Neural progenitor cell (in vitro differentiated cells): ENCODE measurements at regions not wholly inside any gene's neighbourhood (a gene's known extent, or its start where the extent isn't known, plus 50 kb on each side); places are given as distances from the start of the nearest gene placed in this dataset.

ENCODE experiments used
- EZH2 ChIP-seq: fragments of 200-600 bp; sonication (generic); IDR thresholded peaks from 2 replicates; pipeline ENCODE4 v1.6.1; 2017; ENCODE audit warnings: antibody characterized with exemption, mild to moderate bottlenecking, moderate library complexity
- EZH2phosphoT487 ChIP-seq: fragments of 200-600 bp; sonication (generic); IDR thresholded peaks from 2 replicates; pipeline ENCODE4 v1.6.1; 2017; ENCODE audit warnings: antibody characterized with exemption
- TF ChIP-seq, protein P1 (sequence below): fragments of 200-600 bp; sonication (generic); IDR thresholded peaks from 2 replicates; pipeline ENCODE4 v1.5.1; 2017; ENCODE audit warnings: antibody characterized with exemption, mild to moderate bottlenecking

DNA sequence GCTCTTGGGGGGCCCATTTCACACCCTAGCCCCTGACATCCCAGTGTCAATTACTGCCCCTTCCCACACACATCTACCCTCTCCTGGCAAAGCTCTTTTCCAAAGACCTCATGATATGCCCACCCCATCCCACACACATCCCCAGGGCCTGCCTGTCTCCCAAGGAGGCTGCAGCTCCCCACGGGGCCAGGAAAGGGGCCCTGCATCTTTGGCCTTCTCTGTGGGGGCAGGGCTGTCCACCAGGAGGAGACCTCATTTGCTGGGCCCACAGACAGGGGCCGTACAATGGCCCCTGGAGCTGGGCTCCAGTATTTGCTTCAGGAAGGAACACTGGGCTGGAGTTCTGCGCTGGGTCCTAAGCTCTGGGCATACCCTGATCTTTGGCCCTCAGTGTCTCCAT is 65.6 kb upstream of the RUNX3 start:
- TF ChIP-seq, protein P1, sequence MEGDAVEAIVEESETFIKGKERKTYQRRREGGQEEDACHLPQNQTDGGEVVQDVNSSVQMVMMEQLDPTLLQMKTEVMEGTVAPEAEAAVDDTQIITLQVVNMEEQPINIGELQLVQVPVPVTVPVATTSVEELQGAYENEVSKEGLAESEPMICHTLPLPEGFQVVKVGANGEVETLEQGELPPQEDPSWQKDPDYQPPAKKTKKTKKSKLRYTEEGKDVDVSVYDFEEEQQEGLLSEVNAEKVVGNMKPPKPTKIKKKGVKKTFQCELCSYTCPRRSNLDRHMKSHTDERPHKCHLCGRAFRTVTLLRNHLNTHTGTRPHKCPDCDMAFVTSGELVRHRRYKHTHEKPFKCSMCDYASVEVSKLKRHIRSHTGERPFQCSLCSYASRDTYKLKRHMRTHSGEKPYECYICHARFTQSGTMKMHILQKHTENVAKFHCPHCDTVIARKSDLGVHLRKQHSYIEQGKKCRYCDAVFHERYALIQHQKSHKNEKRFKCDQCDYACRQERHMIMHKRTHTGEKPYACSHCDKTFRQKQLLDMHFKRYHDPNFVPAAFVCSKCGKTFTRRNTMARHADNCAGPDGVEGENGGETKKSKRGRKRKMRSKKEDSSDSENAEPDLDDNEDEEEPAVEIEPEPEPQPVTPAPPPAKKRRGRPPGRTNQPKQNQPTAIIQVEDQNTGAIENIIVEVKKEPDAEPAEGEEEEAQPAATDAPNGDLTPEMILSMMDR, result no peak
- TF ChIP-seq EZH2 (no peak), EZH2phosphoT487 (no peak)
